ENCODE measurements at regions not wholly inside any gene's neighbourhood (a gene's known extent, or its start where the extent isn't known, plus 50 kb on each side); places are given as distances from the start of the nearest gene placed in this dataset.

DNA sequence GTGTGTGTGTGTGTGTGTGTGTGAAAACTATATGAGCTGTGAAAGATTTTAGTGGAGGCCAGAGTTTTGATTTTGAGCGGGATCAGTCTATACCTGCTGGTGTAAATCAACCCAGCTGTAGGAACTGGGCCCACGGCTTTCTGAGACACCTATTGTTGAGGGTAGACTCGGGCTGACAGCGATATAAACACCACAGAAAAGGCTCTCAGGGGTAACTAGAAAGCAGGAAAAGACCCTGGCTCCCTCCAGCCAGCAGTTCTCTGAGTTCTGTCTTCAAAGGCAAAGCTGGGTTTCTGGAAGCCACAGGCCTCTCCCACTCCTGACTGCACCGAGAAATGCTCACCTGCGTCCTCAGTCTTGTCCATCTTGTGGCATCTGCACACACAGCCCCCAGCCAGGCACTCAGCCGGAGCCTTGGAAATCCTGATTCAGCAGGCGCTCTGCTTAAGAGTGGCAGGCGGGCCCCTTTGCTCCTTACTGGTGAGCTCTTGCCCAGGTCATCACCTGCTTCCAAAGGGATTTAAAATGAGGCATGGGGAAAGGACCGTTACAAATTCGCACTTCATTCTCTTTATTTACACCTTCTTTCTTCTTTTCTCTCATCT is 223.3 kb downstream of the NDUFS4 start:
- Histone ChIP-seq H2AFZ (ENCODE audit: low read depth, low read length) (no peak overlapping the region), H3K9me1 (ENCODE audit: control insufficient read depth, insufficient read depth, low read length) (no peaks in the 10 kb centered on the region), H3K4me1 (replicated peaks in 1 of 2; ENCODE audit: control insufficient read depth in 2 of 2, insufficient read depth in 2 of 2, low read length in 2 of 2) (no peaks in the 10 kb centered on the region), H3K4me2 (ENCODE audit: insufficient read depth, low read length) (no peak overlapping the region), H3K27ac (ENCODE audit: extremely low read depth, low read depth, low read length) (no peak overlapping the region), H3K27me3 (ENCODE audit: control insufficient read depth in 2 of 2, insufficient read depth in 2 of 2, low read length in 2 of 2) (peaks cover 15 to 19% of the 10 kb centered on the region in 2 experiments; a peak in 4 of 5 replicates), H3K36me3 (ENCODE audit: control insufficient read depth, insufficient read depth, low read length) (no peaks in the 10 kb centered on the region), H4K20me1 (replicated peaks; ENCODE audit: control insufficient read depth, insufficient read depth, low read length) (no peaks in the 10 kb centered on the region), H3K4me3 (no peak overlapping the region), H3K9me3 (replicated peaks; ENCODE audit: control insufficient read depth, insufficient read depth, low read depth, low read length) (no peaks in the 10 kb centered on the region), H3K9ac (ENCODE audit: insufficient read depth in 1 of 2, low read depth in 2 of 2, low read length in 2 of 2) (no peak overlapping the region), H3K79me2 (ENCODE audit: control insufficient read depth, insufficient read depth, low read length) (no peaks in the 10 kb centered on the region)
- no TSS peak for BruUV-seq (replicated peaks)
- POLR2A ChIA-PET: no interaction called here
- 0% methylated on average over 11 of the region's 11 CpGs for WGBS (ENCODE audit: insufficient coverage, low coverage, missing lambda C conversion rate)
- intact Hi-C loops (cut with micrococcal nuclease) (no loop called here), in situ Hi-C loops (cut with MboI) (no loop called here)
- ATAC-seq (no peak), DNase-seq (ENCODE audit: extremely low read depth in 1 of 4, low spot score in 3 of 4) (no peak), FAIRE-seq (no peak)
- CTCF ChIA-PET (ENCODE audit: low intra/inter-chr PET ratio): no interaction called here
- no peak for TF ChIP-seq RBBP5 (IDR thresholded peaks at IDR 0.05; ENCODE audit: borderline replicate concordance, insufficient read depth, low read length, poor library complexity, severe bottlenecking)
- TF ChIP-seq, protein P1, sequence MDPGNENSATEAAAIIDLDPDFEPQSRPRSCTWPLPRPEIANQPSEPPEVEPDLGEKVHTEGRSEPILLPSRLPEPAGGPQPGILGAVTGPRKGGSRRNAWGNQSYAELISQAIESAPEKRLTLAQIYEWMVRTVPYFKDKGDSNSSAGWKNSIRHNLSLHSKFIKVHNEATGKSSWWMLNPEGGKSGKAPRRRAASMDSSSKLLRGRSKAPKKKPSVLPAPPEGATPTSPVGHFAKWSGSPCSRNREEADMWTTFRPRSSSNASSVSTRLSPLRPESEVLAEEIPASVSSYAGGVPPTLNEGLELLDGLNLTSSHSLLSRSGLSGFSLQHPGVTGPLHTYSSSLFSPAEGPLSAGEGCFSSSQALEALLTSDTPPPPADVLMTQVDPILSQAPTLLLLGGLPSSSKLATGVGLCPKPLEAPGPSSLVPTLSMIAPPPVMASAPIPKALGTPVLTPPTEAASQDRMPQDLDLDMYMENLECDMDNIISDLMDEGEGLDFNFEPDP (CRISPR knock-in tag; IDR thresholded peaks at IDR 0.05): no peak
- TF ChIP-seq, protein P2, sequence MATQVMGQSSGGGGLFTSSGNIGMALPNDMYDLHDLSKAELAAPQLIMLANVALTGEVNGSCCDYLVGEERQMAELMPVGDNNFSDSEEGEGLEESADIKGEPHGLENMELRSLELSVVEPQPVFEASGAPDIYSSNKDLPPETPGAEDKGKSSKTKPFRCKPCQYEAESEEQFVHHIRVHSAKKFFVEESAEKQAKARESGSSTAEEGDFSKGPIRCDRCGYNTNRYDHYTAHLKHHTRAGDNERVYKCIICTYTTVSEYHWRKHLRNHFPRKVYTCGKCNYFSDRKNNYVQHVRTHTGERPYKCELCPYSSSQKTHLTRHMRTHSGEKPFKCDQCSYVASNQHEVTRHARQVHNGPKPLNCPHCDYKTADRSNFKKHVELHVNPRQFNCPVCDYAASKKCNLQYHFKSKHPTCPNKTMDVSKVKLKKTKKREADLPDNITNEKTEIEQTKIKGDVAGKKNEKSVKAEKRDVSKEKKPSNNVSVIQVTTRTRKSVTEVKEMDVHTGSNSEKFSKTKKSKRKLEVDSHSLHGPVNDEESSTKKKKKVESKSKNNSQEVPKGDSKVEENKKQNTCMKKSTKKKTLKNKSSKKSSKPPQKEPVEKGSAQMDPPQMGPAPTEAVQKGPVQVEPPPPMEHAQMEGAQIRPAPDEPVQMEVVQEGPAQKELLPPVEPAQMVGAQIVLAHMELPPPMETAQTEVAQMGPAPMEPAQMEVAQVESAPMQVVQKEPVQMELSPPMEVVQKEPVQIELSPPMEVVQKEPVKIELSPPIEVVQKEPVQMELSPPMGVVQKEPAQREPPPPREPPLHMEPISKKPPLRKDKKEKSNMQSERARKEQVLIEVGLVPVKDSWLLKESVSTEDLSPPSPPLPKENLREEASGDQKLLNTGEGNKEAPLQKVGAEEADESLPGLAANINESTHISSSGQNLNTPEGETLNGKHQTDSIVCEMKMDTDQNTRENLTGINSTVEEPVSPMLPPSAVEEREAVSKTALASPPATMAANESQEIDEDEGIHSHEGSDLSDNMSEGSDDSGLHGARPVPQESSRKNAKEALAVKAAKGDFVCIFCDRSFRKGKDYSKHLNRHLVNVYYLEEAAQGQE (IDR thresholded peaks at IDR 0.05; ENCODE audit: borderline replicate concordance): no peak
- TF ChIP-seq, protein P2 (CRISPR knock-in tag; IDR thresholded peaks at IDR 0.05; ENCODE audit: low read depth): no peak
- TF ChIP-seq SMC3 (conservative IDR thresholded peaks at IDR 0.05; ENCODE audit: insufficient read depth, low read depth, low read length): no peak
- no peak for TF ChIP-seq MXI1 (IDR thresholded peaks at IDR 0.05; ENCODE audit: low read depth, low read length)
- TF ChIP-seq, protein P3, sequence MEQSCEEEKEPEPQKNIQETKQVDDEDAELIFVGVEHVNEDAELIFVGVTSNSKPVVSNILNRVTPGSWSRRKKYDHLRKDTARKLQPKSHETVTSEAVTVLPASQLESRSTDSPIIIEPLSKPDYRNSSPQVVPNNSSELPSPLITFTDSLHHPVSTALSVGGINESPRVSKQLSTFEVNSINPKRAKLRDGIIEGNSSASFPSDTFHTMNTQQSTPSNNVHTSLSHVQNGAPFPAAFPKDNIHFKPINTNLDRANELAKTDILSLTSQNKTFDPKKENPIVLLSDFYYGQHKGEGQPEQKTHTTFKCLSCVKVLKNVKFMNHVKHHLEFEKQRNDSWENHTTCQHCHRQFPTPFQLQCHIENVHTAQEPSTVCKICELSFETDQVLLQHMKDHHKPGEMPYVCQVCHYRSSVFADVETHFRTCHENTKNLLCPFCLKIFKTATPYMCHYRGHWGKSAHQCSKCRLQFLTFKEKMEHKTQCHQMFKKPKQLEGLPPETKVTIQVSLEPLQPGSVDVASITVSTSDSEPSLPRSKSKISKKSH (CRISPR knock-in tag; IDR thresholded peaks at IDR 0.05): no peak
- no peak for TF ChIP-seq GABPB1 (CRISPR knock-in tag; IDR thresholded peaks at IDR 0.05)
- TF ChIP-seq ETS2 (tag; IDR thresholded peaks at IDR 0.05; ENCODE audit: borderline replicate concordance, poor library complexity, severe bottlenecking): no peak
- no peak for TF ChIP-seq ARHGAP35 (IDR thresholded peaks at IDR 0.05; ENCODE audit: partially characterized antibody)
- no peak for TF ChIP-seq ARID1B (IDR thresholded peaks at IDR 0.05)
- TF ChIP-seq HDAC3 (IDR thresholded peaks at IDR 0.05; ENCODE audit: borderline replicate concordance, partially characterized antibody): no peak

All from K562 (cell line).